AG04449 (cell line): ENCODE measurements at regions not wholly inside any gene's neighbourhood (a gene's known extent, or its start where the extent isn't known, plus 50 kb on each side); places are given as distances from the start of the nearest gene placed in this dataset.

Experiments used
- CTCF ChIA-PET: fragments of 350-600 bp; formaldehyde crosslinking; extraction: SDS; loops from one replicate; lab custom pipeline; 2021; ENCODE audit warnings: antibody characterized with exemption; lab: Yijun Ruan, JAX
- POLR2A ChIA-PET: fragments of 400-600, 350-600 bp; formaldehyde crosslinking; extraction: SDS; loops from one replicate; lab custom pipeline; 2020; ENCODE audit warnings: antibody characterized with exemption, inconsistent platforms; lab: Yijun Ruan, JAX
- DNase-seq: peaks from one replicate; pipeline ENCODE4 v3.0.0-alpha.2; 2010; ENCODE audit warnings: low read depth, low spot score
- H3K4me3 ChIP-seq: 2 replicates; pipeline ENCODE4 v1.5.1; 2011; ENCODE audit warnings: low read depth, mild to moderate bottlenecking, control low read depth, low read length
- TF ChIP-seq, protein P1 (sequence below): IDR thresholded peaks from one replicate; pipeline ENCODE4 v1.5.1; 2011; ENCODE audit warnings: mild to moderate bottlenecking, moderate library complexity, low read length, control low read depth, inconsistent platforms; ENCODE audit not compliant: insufficient read depth; ENCODE audit errors: missing control alignments

GRCh38 chr2:10520154-10520553, 72.0 kb upstream of the ODC1 start:
- TF ChIP-seq, protein P1, sequence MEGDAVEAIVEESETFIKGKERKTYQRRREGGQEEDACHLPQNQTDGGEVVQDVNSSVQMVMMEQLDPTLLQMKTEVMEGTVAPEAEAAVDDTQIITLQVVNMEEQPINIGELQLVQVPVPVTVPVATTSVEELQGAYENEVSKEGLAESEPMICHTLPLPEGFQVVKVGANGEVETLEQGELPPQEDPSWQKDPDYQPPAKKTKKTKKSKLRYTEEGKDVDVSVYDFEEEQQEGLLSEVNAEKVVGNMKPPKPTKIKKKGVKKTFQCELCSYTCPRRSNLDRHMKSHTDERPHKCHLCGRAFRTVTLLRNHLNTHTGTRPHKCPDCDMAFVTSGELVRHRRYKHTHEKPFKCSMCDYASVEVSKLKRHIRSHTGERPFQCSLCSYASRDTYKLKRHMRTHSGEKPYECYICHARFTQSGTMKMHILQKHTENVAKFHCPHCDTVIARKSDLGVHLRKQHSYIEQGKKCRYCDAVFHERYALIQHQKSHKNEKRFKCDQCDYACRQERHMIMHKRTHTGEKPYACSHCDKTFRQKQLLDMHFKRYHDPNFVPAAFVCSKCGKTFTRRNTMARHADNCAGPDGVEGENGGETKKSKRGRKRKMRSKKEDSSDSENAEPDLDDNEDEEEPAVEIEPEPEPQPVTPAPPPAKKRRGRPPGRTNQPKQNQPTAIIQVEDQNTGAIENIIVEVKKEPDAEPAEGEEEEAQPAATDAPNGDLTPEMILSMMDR: no peak
- DNase-seq: no peak
- CTCF ChIA-PET: no interaction called here
- no peak overlapping the region for H3K4me3 ChIP-seq
- POLR2A ChIA-PET: no interaction called here

DNA sequence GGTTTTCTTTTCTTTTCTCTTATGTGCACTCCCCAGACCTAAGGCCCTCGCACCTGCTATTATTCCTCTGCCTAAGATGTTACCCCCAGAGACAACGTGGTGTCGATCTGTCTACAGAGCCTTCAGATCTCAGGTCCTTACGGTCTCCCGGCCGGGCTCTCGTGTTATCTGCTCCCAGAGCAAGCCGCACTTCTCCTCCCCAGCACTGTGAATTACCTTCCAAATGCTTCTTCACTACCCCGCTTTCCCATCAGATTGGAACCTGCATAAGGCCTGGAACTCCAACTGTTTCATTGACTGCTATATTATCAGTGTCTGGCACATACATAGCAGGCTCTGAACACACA, 71.2 kb upstream of the ODC1 start:
- ChIA-PET POLR2A (no interaction called here), CTCF (no interaction called here)
- no peak overlapping the region for H3K4me3 ChIP-seq
- TF ChIP-seq, protein P1: no peak
- DNase-seq: no peak

DNA sequence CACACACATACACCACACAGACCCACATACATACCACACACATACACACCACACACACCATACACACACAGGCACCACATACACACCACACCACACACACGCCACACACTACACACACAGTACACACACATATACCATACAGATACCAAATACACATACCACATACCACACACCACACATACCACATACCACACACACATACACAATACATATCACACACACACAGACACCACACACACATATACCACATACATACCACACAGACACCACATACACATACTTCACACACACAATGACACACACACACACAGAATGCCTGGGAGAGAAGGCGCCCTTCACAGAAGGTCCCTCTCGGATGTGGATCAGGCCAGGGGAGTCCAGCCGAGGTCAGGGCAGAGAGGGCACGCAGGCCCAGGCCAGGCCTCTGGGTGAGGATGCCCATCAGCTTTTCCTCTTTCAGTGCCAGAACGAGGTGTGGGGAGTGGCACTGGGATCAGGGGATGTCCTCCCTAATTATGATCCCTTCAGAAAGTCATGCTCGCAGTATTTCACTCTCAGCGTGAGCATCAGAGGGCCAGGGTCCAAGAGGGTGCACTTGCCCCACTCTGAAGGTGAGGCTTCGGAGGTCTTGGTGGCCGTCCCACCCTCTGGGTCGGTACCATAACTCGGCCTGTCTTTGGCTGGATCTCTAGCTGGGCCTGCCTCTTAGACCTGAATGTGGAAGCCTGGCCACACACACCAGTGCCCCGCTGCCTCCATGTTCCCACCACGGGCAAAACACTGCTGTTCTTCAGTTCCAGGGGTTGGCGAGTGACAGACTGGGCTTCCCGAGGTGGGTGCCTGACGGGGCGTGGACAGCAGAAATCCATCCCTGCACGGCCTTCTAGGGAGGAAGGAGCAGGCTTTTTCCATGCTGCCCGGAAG, 70.6 kb upstream of the ODC1 start:
- H3K4me3 ChIP-seq: no peak overlapping the region
- DNase-seq: no peak
- POLR2A ChIA-PET: no interaction called here
- CTCF ChIA-PET: no interaction called here
- TF ChIP-seq, protein P1: no peak

DNA sequence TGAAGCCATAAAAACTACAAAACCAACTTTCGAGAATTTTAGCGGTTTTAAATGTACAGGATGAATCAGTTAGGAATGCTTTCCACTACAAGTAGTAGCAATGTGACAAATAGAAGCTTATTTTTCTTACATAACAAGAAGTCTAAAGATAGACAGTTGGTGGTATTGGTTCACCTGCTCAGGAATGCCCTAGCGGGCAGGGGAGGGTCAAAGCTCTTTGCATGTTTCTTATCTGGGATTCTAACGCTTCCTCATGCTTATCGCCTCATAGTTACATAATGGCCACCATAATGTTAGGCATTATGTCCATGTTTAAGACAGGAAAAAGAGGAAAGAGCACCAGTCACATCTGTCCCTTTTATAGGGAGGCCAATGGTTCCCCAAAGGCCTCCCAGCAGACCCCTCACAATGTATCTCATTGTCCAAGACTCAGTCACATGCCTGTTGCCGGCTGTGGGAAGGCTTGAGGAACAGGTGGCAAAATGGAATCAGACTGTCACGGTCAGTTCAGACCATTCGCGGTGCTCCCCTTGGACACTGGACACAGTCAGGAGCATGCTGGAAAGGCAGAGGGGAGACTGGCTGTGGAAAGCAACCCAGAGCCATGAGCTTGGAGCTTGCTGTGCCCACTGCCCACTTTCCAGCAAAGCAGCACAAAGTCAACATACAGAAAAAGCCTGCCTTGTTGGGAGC, 69.4 kb upstream of the ODC1 start:
- CTCF ChIA-PET: no interaction called here
- no peak overlapping the region for H3K4me3 ChIP-seq
- DNase-seq: no peak
- TF ChIP-seq, protein P1: no peak
- POLR2A ChIA-PET: no interaction called here

- no peak for DNase-seq
- POLR2A ChIA-PET: no interaction called here
- H3K4me3 ChIP-seq: no peak overlapping the region
- CTCF ChIA-PET: no interaction called here
- TF ChIP-seq, protein P1: no peak
Measured at GRCh38 chr2:10515887-10516286, 67.8 kb upstream of the ODC1 start.

DNA sequence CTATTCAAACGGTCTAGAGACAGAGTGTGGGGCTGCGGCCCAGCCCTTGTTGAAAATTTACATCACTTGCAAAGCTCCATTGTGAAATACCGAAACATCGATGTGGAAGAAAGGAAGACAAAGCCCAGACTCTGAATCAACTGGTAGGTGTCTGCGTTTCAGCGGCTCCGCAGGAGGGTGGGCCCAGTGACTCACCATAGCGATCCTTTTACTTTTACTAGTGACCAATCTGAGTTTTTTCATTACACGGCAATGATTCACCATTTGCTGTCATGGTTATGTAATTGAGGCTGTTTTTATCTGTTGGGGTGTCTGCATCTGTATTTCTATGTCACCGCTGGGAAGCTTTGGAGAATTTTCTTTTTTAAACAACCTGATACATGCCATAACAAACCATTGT, 66.6 kb upstream of the ODC1 start:
- TF ChIP-seq, protein P1: no peak
- POLR2A ChIA-PET: no interaction called here
- CTCF ChIA-PET: no interaction called here

More for the DNA sequence above, 66.6 kb upstream of the ODC1 start:
- no peak overlapping the region for H3K4me3 ChIP-seq
- no peak for DNase-seq
